NCI-H748 treated with DMSO at 0.1 percent for 48 hours (cell line): ENCODE measurements at regions not wholly inside any gene's neighbourhood (a gene's known extent, or its start where the extent isn't known, plus 50 kb on each side); places are given as distances from the start of the nearest gene placed in this dataset.
"Not testable (repeated sequence)": the region's sequence is repeated elsewhere in the genome, so short reads cannot be mapped to it uniquely, and the experiment has no call there.

ENCODE experiments used
- DNase-seq: peaks from one replicate; lab custom pipeline; 2025; lab: John Stamatoyannopoulos, UW

GRCh38 chr1:238457610-238458009 lies 566.9 kb upstream of the ZP4 start:
- no peak for DNase-seq

- DNase-seq, result no peak
These were observed 561.1 kb upstream of the ZP4 start for GRCh38 chr1:238451781-238452310.

- no peak for DNase-seq
These were observed 560.3 kb upstream of the ZP4 start for GRCh38 chr1:238450976-238451375.

- DNase-seq, result no peak
These were observed 553.0 kb upstream of the ZP4 start for GRCh38 chr1:238443687-238444086.

- DNase-seq, result no peak
These were observed 548.8 kb upstream of the ZP4 start for GRCh38 chr1:238439511-238439910.

GRCh38 chr1:238438311-238439270 lies 547.9 kb upstream of the ZP4 start:
- DNase-seq, result no peak

- not testable (repeated sequence) for DNase-seq
These were observed 539.0 kb upstream of the ZP4 start for GRCh38 chr1:238429703-238430102.

GRCh38 chr1:238419209-238419608 lies 528.5 kb upstream of the ZP4 start:
- DNase-seq, result no peak

GRCh38 chr1:238409932-238410331 lies 519.2 kb upstream of the ZP4 start:
- no peak for DNase-seq

GRCh38 chr1:238409191-238409850 lies 518.6 kb upstream of the ZP4 start:
- DNase-seq, result no peak

GRCh38 chr1:238408737-238409136 lies 518.0 kb upstream of the ZP4 start:
- DNase-seq, result no peak

GRCh38 chr1:238406098-238406860 lies 515.6 kb upstream of the ZP4 start:
- no peak for DNase-seq

GRCh38 chr1:238404921-238405320 lies 514.2 kb upstream of the ZP4 start:
- no peak for DNase-seq

GRCh38 chr1:238404481-238404880 lies 513.8 kb upstream of the ZP4 start:
- no peak for DNase-seq

GRCh38 chr1:238401144-238401543 lies 510.4 kb upstream of the ZP4 start:
- no peak for DNase-seq

- DNase-seq, result no peak
These were observed 508.8 kb upstream of the ZP4 start for GRCh38 chr1:238399558-238399957.

GRCh38 chr1:238396140-238396539 lies 505.4 kb upstream of the ZP4 start:
- no peak for DNase-seq

- DNase-seq, result no peak
These were observed 493.7 kb upstream of the ZP4 start for GRCh38 chr1:238384381-238384780.

GRCh38 chr1:238380167-238380566 lies 489.4 kb upstream of the ZP4 start:
- DNase-seq, result no peak

GRCh38 chr1:238379446-238379845 lies 488.7 kb upstream of the ZP4 start:
- not testable (repeated sequence) for DNase-seq

- no peak for DNase-seq
These were observed 486.7 kb upstream of the ZP4 start for GRCh38 chr1:238377280-238377919.

- DNase-seq, result no peak
These were observed 479.9 kb upstream of the ZP4 start for GRCh38 chr1:238370599-238370998.
